ENCODE measurements at regions not wholly inside any gene's neighbourhood (a gene's known extent, or its start where the extent isn't known, plus 50 kb on each side); places are given as distances from the start of the nearest gene placed in this dataset.

DNA sequence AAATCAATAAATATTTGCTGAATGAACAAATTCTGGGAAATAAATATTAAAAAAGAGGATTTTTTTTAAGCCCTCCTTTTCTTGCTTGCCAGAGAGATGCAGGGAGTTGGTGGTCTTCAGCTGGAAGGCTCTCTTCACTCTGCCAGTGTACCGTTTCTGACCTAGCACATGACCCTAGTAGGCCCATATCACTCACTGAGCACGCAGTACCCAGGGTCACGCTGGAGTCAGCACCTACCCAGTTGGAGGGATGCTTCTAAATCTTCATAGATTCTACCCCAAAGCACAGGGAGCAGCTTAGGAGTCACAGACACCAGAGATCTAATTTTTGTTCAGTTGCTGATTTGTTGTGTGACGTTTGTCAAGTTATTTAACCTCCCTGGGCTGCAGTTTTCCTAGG lies 195.4 kb upstream of the TBX3 start:
- TF ChIP-seq RAD21 (IDR thresholded peaks at IDR 0.05; ENCODE audit: low read length), result no peak
- TF ChIP-seq, protein P1, sequence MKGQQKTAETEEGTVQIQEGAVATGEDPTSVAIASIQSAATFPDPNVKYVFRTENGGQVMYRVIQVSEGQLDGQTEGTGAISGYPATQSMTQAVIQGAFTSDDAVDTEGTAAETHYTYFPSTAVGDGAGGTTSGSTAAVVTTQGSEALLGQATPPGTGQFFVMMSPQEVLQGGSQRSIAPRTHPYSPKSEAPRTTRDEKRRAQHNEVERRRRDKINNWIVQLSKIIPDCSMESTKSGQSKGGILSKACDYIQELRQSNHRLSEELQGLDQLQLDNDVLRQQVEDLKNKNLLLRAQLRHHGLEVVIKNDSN (IDR thresholded peaks at IDR 0.05; ENCODE audit: borderline replicate concordance, low read depth), result no peak
- TF ChIP-seq, protein P2, sequence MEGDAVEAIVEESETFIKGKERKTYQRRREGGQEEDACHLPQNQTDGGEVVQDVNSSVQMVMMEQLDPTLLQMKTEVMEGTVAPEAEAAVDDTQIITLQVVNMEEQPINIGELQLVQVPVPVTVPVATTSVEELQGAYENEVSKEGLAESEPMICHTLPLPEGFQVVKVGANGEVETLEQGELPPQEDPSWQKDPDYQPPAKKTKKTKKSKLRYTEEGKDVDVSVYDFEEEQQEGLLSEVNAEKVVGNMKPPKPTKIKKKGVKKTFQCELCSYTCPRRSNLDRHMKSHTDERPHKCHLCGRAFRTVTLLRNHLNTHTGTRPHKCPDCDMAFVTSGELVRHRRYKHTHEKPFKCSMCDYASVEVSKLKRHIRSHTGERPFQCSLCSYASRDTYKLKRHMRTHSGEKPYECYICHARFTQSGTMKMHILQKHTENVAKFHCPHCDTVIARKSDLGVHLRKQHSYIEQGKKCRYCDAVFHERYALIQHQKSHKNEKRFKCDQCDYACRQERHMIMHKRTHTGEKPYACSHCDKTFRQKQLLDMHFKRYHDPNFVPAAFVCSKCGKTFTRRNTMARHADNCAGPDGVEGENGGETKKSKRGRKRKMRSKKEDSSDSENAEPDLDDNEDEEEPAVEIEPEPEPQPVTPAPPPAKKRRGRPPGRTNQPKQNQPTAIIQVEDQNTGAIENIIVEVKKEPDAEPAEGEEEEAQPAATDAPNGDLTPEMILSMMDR (IDR thresholded peaks at IDR 0.05), result no peak
- TF ChIP-seq, protein P3, sequence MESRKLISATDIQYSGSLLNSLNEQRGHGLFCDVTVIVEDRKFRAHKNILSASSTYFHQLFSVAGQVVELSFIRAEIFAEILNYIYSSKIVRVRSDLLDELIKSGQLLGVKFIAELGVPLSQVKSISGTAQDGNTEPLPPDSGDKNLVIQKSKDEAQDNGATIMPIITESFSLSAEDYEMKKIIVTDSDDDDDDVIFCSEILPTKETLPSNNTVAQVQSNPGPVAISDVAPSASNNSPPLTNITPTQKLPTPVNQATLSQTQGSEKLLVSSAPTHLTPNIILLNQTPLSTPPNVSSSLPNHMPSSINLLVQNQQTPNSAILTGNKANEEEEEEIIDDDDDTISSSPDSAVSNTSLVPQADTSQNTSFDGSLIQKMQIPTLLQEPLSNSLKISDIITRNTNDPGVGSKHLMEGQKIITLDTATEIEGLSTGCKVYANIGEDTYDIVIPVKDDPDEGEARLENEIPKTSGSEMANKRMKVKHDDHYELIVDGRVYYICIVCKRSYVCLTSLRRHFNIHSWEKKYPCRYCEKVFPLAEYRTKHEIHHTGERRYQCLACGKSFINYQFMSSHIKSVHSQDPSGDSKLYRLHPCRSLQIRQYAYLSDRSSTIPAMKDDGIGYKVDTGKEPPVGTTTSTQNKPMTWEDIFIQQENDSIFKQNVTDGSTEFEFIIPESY (IDR thresholded peaks at IDR 0.05; ENCODE audit: borderline replicate concordance, low read depth), result no peak
- no peak for TF ChIP-seq POLR2AphosphoS5 (IDR thresholded peaks at IDR 0.05; ENCODE audit: low read depth, low read length)
- no peak for TF ChIP-seq TCF12 (IDR thresholded peaks at IDR 0.05)
- no peak for TF ChIP-seq TAF1 (IDR thresholded peaks at IDR 0.05; ENCODE audit: borderline replicate concordance, low read depth, low read length)
- TF ChIP-seq FOSL2 (IDR thresholded peaks at IDR 0.05; ENCODE audit: borderline replicate concordance, low read depth), result no peak
- TF ChIP-seq EP300 (IDR thresholded peaks at IDR 0.05; ENCODE audit: borderline replicate concordance in 1 of 2, low read depth in 1 of 2, low read length in 1 of 2), result no peak
- TF ChIP-seq ELF1 (IDR thresholded peaks at IDR 0.05), result no peak
- TF ChIP-seq GATA2 (CRISPR knock-in tag; IDR thresholded peaks at IDR 0.05), result no peak

Measured in SK-N-SH (cell line).